Transverse colon (tissue), 4 donors: ENCODE measurements at regions not wholly inside any gene's neighbourhood (a gene's known extent, or its start where the extent isn't known, plus 50 kb on each side); places are given as distances from the start of the nearest gene placed in this dataset.

ENCODE experiments used
- CTCF ChIP-seq, 5 experiments: fragments of 200-600 bp in 3 of 5; fragments of 450-650 bp in 2 of 5; sonication (generic) in 3 of 5; IDR thresholded peaks; 1 replicate in 2 of 5; 2 replicates in 3 of 5; pipeline ENCODE4 v1.5.1; 2016 to 2017; ENCODE audit warnings: antibody characterized with exemption in 5 of 5, inconsistent platforms in 3 of 5, mild to moderate bottlenecking in 2 of 5, moderate library complexity in 1 of 5
- EP300 ChIP-seq: sonication (generic); formaldehyde crosslinking; IDR thresholded peaks from one replicate; pipeline ENCODE4 v1.6.1; 2017; ENCODE audit warnings: antibody characterized with exemption, low read depth
- POLR2A ChIP-seq: fragments of 450-650 bp; IDR thresholded peaks from one replicate; pipeline ENCODE4 v1.6.1; 2016; ENCODE audit warnings: antibody characterized with exemption, mild to moderate bottlenecking, moderate library complexity
- POLR2AphosphoS5 ChIP-seq, 3 donors: sonication (generic); formaldehyde crosslinking; IDR thresholded peaks; one replicate each; pipeline ENCODE4 v1.6.1; 2016; ENCODE audit warnings: antibody characterized with exemption in 3 of 3

DNA sequence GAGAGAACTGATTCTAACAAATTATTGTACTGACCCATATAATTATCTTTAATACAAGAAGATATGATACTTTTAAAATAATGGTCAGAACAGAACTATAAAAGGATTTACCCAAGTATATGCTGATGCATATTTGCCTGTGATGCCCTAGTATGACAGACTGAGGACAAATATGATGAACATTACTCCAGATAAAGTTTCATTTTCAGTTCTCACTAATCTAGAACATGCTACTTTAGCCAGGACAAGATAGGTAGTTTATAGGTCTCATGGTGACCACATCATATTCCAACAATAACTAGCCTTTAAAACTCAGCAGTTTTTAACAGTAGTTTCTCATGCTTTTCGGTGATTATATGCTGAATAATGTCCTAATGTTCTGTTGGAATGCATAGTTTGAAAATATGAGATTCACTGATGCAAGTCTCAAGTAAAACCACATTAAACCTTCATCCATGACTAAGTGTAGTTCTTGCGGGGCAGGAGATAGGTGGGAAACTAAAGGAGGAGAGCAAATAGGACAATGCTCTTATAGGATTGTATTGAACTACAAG lies 295.2 kb upstream of the AGA start:
- TF ChIP-seq POLR2A = no peak
- no peak for TF ChIP-seq CTCF (IDR thresholded peaks at IDR 0.05)
- TF ChIP-seq EP300 = no peak
- no peak for TF ChIP-seq POLR2AphosphoS5 (IDR thresholded peaks at IDR 0.05)
